ENCODE measurements at regions not wholly inside any gene's neighbourhood (a gene's known extent, or its start where the extent isn't known, plus 50 kb on each side); places are given as distances from the start of the nearest gene placed in this dataset.

DNA sequence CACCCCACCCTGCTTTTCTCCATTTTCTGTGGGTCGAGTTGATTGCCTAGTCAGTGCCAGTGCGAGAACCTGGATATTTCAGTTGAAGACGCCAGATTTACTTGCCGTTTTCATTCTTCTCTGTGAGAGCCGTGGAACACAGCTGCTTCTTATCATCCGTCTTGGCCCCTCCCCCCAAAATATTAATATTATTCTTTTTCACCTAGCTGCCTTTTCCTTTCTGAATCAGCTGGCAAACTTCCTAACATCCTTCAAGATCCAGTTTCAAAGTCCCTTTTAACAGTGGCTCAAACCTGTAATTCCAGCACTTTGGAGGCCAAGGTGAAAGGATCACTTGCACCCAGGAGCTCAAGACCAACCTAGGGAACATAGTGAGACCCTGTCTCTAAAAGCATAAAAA, 117.1 kb upstream of the RASA1 start:
- Histone ChIP-seq H3K27me3 (no peaks in the 10 kb centered on the region), H3K27ac (no peak overlapping the region), H3K4me1 (no peaks in the 10 kb centered on the region), H3K9me3 (no peaks in the 10 kb centered on the region), H3K4me3 (no peak overlapping the region), H3K36me3 (no peaks in the 10 kb centered on the region)
- no peak for TF ChIP-seq POLR2AphosphoS5 (IDR thresholded peaks at IDR 0.05)
- intact Hi-C loops (cut with DNase I; ENCODE audit: low total_unique reads) (no loop called here), in situ Hi-C loops (cut with MboI; ENCODE audit: low pct_ligation_motif_present in 1 of 4, low pct_unique_long_range_greater_than_20kb in 1 of 4, low sequenced_read_pairs in 3 of 4) (no loop called here)
- DNase-seq: no peak
- WGBS, 2 donors (ENCODE audit: low coverage in 1 of 2): 87% methylated on average over 6 of the region's 6 CpGs; no CpG with 5 or more reads in 1 of the 2 donors

DNA sequence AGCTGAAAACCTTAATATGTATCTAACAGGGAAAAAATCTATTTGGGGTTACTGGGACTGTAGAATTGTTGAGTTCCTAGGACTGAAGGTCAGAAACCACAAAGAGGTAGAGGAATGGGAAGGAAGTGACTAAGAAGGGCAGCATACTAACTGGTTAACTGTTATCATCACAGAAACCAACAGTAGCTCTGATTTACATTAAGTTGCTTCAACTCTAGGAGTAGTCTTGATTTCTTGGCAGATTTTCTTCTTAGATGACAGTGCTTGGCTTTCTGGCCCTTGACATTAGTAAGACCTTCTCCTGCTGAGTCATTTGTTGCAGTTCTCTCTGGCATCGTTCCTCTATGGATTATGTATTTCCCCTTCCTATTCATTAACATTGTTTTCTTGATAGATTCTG, 116.1 kb upstream of the RASA1 start:
- Histone ChIP-seq H3K27me3 (no peaks in the 10 kb centered on the region), H3K27ac (no peak overlapping the region), H3K9me3 (no peaks in the 10 kb centered on the region), H3K4me3 (no peak overlapping the region), H3K36me3 (no peaks in the 10 kb centered on the region), H3K4me1 (no peaks in the 10 kb centered on the region)
- DNase-seq: no peak
- 44 to 50% methylated on average over 1 of the region's 1 CpG for WGBS, 2 donors (ENCODE audit: low coverage in 1 of 2)
- intact Hi-C loops (cut with DNase I; ENCODE audit: low total_unique reads) (no loop called here), in situ Hi-C loops (cut with MboI; ENCODE audit: low pct_ligation_motif_present in 1 of 4, low pct_unique_long_range_greater_than_20kb in 1 of 4, low sequenced_read_pairs in 3 of 4) (no loop called here)
- TF ChIP-seq POLR2AphosphoS5 (IDR thresholded peaks at IDR 0.05): no peak
- TF ChIP-seq POLR2A (IDR thresholded peaks at IDR 0.05): no peak
- no peak for TF ChIP-seq EP300 (IDR thresholded peaks at IDR 0.05; ENCODE audit: low read depth)
- TF ChIP-seq, protein P1, sequence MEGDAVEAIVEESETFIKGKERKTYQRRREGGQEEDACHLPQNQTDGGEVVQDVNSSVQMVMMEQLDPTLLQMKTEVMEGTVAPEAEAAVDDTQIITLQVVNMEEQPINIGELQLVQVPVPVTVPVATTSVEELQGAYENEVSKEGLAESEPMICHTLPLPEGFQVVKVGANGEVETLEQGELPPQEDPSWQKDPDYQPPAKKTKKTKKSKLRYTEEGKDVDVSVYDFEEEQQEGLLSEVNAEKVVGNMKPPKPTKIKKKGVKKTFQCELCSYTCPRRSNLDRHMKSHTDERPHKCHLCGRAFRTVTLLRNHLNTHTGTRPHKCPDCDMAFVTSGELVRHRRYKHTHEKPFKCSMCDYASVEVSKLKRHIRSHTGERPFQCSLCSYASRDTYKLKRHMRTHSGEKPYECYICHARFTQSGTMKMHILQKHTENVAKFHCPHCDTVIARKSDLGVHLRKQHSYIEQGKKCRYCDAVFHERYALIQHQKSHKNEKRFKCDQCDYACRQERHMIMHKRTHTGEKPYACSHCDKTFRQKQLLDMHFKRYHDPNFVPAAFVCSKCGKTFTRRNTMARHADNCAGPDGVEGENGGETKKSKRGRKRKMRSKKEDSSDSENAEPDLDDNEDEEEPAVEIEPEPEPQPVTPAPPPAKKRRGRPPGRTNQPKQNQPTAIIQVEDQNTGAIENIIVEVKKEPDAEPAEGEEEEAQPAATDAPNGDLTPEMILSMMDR (IDR thresholded peaks at IDR 0.05): no peak

DNA sequence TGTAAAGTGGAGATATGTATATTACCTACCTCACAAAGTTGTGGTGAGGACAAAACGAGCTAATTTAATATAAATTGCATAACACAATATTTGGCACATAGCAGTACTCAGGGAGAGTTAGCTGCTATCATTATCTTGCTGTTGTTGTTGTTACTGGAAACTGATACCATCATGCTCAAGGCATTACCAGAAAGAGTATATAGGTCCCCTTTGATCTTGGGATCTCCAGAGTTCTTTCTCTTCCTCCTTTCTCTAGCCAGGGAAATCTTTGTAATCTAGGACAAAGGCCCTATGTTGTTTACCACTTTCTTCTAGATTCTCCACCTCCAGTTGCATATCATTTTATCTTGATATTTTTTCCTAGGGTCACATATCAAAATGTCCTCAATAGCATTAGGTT, 114.8 kb upstream of the RASA1 start:
- H3K27ac ChIP-seq: no peak overlapping the region
- no peak for DNase-seq
- in situ Hi-C loops (cut with MboI; ENCODE audit: low pct_ligation_motif_present in 1 of 4, low pct_unique_long_range_greater_than_20kb in 1 of 4, low sequenced_read_pairs in 3 of 4): no loop called here
- no peaks in the 10 kb centered on the region for H3K9me3 ChIP-seq
- no peak overlapping the region for H3K4me3 ChIP-seq
- no peaks in the 10 kb centered on the region for H3K27me3 ChIP-seq
- no peaks in the 10 kb centered on the region for H3K36me3 ChIP-seq
- WGBS, 2 donors (ENCODE audit: low coverage in 1 of 2): 72 to 91% methylated on average over 1 of the region's 1 CpG
- TF ChIP-seq POLR2AphosphoS5 (IDR thresholded peaks at IDR 0.05) (no peak), EP300 (IDR thresholded peaks at IDR 0.05; ENCODE audit: low read depth) (no peak), POLR2A (IDR thresholded peaks at IDR 0.05) (no peak)
- TF ChIP-seq, protein P1 (IDR thresholded peaks at IDR 0.05): no peak
- no peaks in the 10 kb centered on the region for H3K4me1 ChIP-seq
- intact Hi-C loops (cut with DNase I; ENCODE audit: low total_unique reads): no loop called here

DNA sequence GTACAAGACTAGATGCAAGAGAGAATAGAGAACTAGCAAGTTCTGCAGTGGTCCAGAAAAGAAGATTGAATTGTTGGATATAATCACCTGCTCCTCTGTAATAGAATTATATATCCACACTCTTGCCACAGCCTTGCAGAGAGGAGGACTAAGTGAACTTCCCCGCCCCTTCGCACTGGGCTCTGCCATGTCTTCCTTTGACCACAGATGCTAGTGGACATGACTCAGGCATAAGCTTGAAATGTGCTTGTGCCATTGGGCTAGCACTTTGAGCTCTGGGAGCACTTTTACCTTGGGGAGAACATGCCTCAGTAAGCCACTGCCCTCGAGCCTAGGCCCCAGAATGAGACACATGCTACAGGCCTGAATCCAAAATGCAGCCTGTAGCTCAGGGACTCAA, 113.5 kb upstream of the RASA1 start:
- in situ Hi-C loops (cut with MboI; ENCODE audit: low pct_ligation_motif_present in 1 of 4, low pct_unique_long_range_greater_than_20kb in 1 of 4, low sequenced_read_pairs in 3 of 4): no loop called here
- intact Hi-C loops (cut with DNase I; ENCODE audit: low total_unique reads): no loop called here
- DNase-seq: no peak
- Histone ChIP-seq H3K27ac (no peak overlapping the region), H3K9me3 (no peaks in the 10 kb centered on the region), H3K36me3 (no peaks in the 10 kb centered on the region), H3K4me3 (no peak overlapping the region), H3K4me1 (no peaks in the 10 kb centered on the region), H3K27me3 (no peaks in the 10 kb centered on the region)
- 86% methylated on average over 3 of the region's 3 CpGs; no CpG with 5 or more reads in 1 of the 2 donors for WGBS, 2 donors (ENCODE audit: low coverage in 1 of 2)
- TF ChIP-seq POLR2AphosphoS5 (IDR thresholded peaks at IDR 0.05) (no peak), EP300 (IDR thresholded peaks at IDR 0.05; ENCODE audit: low read depth) (no peak), POLR2A (IDR thresholded peaks at IDR 0.05) (no peak)
- TF ChIP-seq, protein P1 (IDR thresholded peaks at IDR 0.05): no peak

DNA sequence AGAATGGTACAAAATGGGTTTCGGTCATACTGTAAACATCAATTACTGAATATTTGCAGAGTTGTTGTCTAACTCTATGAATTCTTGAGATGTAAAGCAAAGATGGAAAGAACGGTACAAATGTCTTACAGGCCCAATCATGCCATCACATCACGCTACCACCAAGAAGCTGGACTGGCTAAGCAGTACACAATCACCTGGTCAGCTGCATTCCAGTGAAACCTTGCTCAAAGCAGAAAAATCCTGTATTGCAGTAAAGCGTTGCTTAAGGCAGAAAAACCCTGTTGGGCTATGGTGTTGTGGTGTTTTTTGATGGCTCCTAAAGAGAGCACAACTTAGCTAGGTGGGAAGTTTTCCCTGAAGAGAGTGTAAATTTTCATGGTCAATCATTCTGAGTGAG, 112.6 kb upstream of the RASA1 start:
- DNase-seq: no peak
- no peaks in the 10 kb centered on the region for H3K27me3 ChIP-seq
- H3K36me3 ChIP-seq: no peaks in the 10 kb centered on the region
- intact Hi-C loops (cut with DNase I; ENCODE audit: low total_unique reads) (no loop called here), in situ Hi-C loops (cut with MboI; ENCODE audit: low pct_ligation_motif_present in 1 of 4, low pct_unique_long_range_greater_than_20kb in 1 of 4, low sequenced_read_pairs in 3 of 4) (no loop called here)
- H3K9me3 ChIP-seq: no peaks in the 10 kb centered on the region
- H3K27ac ChIP-seq: no peak overlapping the region
- 87 to 92% methylated on average over 4 of the region's 4 CpGs for WGBS, 2 donors (ENCODE audit: low coverage in 1 of 2)
- no peaks in the 10 kb centered on the region for H3K4me1 ChIP-seq
- TF ChIP-seq, protein P1 (IDR thresholded peaks at IDR 0.05): no peak
- no peak for TF ChIP-seq EP300 (IDR thresholded peaks at IDR 0.05; ENCODE audit: low read depth)
- TF ChIP-seq POLR2AphosphoS5 (IDR thresholded peaks at IDR 0.05): no peak
- TF ChIP-seq POLR2A (IDR thresholded peaks at IDR 0.05): no peak
- H3K4me3 ChIP-seq: no peak overlapping the region
